ENCODE measurements at regions not wholly inside any gene's neighbourhood (a gene's known extent, or its start where the extent isn't known, plus 50 kb on each side); places are given as distances from the start of the nearest gene placed in this dataset.

GRCh38 chr10:33102071-33102470 lies 144.0 kb upstream of the ITGB1 start:
- no peak overlapping the region for H2BK15ac ChIP-seq (ENCODE audit: low read depth, low read length)

More at GRCh38 chr10:33102071-33102470, 144.0 kb upstream of the ITGB1 start:
- Histone ChIP-seq H3K79me2 (ENCODE audit: insufficient read depth, low read length) (no peaks in the 10 kb centered on the region), H3T11ph (ENCODE audit: low read length) (no peak overlapping the region), H3K4ac (ENCODE audit: low read depth, low read length) (no peak overlapping the region), H3K14ac (ENCODE audit: insufficient read depth, low read length) (no peak overlapping the region), H4K20me1 (ENCODE audit: control insufficient read depth, insufficient read depth, insufficient read length) (no peaks in the 10 kb centered on the region), H3K56ac (ENCODE audit: insufficient read length, low read depth, low read length) (no peak overlapping the region), H3K18ac (ENCODE audit: insufficient read length, low read depth, low read length) (no peak overlapping the region), H2BK12ac (ENCODE audit: insufficient read length, low read depth, low read length) (no peak overlapping the region), H3K27me3 (ENCODE audit: insufficient read depth, low read length) (no peaks in the 10 kb centered on the region), H3K9me3 (ENCODE audit: control insufficient read depth, low read depth, low read length) (peaks cover 10% of the 10 kb centered on the region), H2AFZ (ENCODE audit: low read length) (no peak overlapping the region), H2AK5ac (ENCODE audit: insufficient read length, low read length) (no peak overlapping the region), H2BK5ac (ENCODE audit: insufficient read length, low read length) (no peak overlapping the region), H2BK20ac (ENCODE audit: low read depth, low read length, poor library complexity, severe bottlenecking) (no peak overlapping the region), H4K8ac (replicated peaks; ENCODE audit: insufficient read length, low read depth, low read length) (no peak overlapping the region), H3K79me1 (ENCODE audit: insufficient read depth, low read depth, low read length, poor library complexity, severe bottlenecking) (no peaks in the 10 kb centered on the region), H3K4me2 (ENCODE audit: insufficient read depth, insufficient read length, low read length) (no peak overlapping the region), H4K5ac (ENCODE audit: insufficient read length, low read depth, low read length) (no peak overlapping the region), H3K23me2 (ENCODE audit: insufficient read length, low read depth, low read length, poor library complexity, severe bottlenecking) (no peaks in the 10 kb centered on the region), H4K91ac (ENCODE audit: insufficient read length, low read depth, low read length) (no peak overlapping the region), H2BK120ac (ENCODE audit: low read depth, low read length, poor library complexity, severe bottlenecking) (no peak overlapping the region), H3K23ac (ENCODE audit: insufficient read length, low read depth, low read length) (no peak overlapping the region), H3K9ac (ENCODE audit: extremely low read depth, insufficient read length, low read length) (no peak overlapping the region), H3K27ac (ENCODE audit: insufficient read length, low read depth, low read length) (no peak overlapping the region), H3K4me1 (ENCODE audit: insufficient read depth, low read length) (no peaks in the 10 kb centered on the region; the same call in 1 of the 2 replicates)
- DNase-seq: no peak
- Mint-ChIP-seq H3K27me3 (ENCODE audit: low read depth) (peaks cover 6% of the 10 kb centered on the region), H3K36me3 (ENCODE audit: insufficient read depth in 1 of 3, low read depth in 3 of 3) (peaks cover 2 to 29% (median 15%) of the 10 kb centered on the region in 3 experiments), H3K4me1 (peaks cover 10 to 11% of the 10 kb centered on the region in 2 experiments), H3K27ac (no peak overlapping the region), H3K4me3 (no peak overlapping the region), H3K9me3 (peaks cover 21% of the 10 kb centered on the region in 2 experiments)
- TF ChIP-seq CTCF (conservative IDR thresholded peaks at IDR 0.05): no peak
- WGBS (ENCODE audit: extremely low coverage, insufficient read length, low lambda C conversion rate): no CpG with 5 or more reads among the region's 5 CpGs

Data from H9 (cell line).